VCaP (cell line): ENCODE measurements at regions not wholly inside any gene's neighbourhood (a gene's known extent, or its start where the extent isn't known, plus 50 kb on each side); places are given as distances from the start of the nearest gene placed in this dataset.

Source experiments
- H3K27ac ChIP-seq: fragments of 450-650 bp; 2 replicates; pipeline ENCODE4 v1.5.1; 2017
- TF ChIP-seq, protein P1 (sequence below): fragments of 450-650 bp; conservative IDR thresholded peaks from 2 replicates; pipeline ENCODE4 v1.5.1; 2017; ENCODE audit warnings: mild to moderate bottlenecking, moderate library complexity

DNA sequence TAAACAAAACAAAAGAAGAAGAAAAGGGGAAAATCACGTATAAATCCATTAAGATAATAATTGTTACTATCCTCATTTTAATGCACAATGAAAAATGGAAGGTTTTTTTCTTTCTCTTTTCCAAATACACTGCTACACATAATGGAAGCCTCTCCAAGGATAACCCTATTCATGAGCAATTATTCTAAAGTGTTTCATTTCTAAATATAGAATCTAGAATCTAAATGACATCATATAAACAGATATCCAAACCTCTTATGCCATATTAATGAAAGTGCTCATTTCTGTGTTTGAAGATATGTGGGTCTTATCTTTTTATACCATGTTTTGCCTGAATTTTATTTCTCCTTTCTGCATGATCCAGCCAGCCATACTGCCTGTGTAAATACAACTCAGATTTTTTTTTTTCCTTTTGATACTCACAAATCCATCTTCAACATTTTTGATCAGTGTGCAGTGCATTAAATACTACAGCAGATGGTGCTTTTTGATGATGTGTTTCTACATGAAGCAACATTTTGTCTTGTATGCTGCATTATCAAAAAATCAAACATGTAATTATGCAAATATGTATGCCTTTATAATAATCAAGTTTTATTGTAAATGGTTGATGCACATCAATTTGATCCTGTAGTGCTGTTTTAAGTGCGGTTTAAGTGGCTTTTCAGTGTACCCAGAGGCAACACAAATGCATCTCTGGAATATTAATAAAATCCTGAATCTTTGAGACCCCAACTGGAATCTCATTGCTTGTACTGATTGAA, 625.6 kb upstream of the PTBP2 start:
- TF ChIP-seq, protein P1, sequence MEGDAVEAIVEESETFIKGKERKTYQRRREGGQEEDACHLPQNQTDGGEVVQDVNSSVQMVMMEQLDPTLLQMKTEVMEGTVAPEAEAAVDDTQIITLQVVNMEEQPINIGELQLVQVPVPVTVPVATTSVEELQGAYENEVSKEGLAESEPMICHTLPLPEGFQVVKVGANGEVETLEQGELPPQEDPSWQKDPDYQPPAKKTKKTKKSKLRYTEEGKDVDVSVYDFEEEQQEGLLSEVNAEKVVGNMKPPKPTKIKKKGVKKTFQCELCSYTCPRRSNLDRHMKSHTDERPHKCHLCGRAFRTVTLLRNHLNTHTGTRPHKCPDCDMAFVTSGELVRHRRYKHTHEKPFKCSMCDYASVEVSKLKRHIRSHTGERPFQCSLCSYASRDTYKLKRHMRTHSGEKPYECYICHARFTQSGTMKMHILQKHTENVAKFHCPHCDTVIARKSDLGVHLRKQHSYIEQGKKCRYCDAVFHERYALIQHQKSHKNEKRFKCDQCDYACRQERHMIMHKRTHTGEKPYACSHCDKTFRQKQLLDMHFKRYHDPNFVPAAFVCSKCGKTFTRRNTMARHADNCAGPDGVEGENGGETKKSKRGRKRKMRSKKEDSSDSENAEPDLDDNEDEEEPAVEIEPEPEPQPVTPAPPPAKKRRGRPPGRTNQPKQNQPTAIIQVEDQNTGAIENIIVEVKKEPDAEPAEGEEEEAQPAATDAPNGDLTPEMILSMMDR: 0 out of 2 replicates have a peak, but pooled peaks have one; percentile 11
- H3K27ac ChIP-seq: no peak overlapping the region

DNA sequence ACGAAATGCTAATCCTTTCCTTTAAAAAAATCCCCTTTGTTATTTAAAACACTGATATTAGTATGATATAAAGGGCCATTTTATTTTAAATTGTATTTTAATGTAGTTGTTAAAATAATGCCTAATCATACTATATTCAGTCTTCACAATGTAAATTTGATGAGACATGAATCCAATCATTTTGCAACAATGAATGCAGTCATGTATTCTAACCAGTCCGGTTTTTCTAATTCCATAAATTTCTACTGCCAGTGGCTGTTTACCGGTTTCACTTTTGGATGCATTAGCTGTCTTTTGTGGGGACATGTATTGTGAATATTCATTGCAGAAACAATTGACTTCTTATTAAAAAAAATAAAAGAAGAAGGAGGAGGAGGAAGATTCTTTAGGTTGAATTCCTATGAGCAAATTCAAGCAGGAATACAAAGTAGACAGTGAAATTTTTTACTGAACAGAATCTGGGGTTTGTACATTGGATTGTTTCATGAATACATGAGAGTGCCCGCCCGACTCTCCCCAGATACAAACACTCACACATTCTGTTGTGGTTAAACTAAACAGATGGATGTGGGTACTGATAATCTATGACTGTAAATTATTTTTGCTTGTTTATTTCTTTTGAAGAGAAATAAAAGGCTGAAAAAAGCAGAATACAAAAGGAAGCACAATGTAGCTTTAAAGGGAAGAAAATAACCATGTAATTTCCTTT, 624.8 kb upstream of the PTBP2 start:
- H3K27ac ChIP-seq: no peak overlapping the region
- TF ChIP-seq, protein P1: no peak

DNA sequence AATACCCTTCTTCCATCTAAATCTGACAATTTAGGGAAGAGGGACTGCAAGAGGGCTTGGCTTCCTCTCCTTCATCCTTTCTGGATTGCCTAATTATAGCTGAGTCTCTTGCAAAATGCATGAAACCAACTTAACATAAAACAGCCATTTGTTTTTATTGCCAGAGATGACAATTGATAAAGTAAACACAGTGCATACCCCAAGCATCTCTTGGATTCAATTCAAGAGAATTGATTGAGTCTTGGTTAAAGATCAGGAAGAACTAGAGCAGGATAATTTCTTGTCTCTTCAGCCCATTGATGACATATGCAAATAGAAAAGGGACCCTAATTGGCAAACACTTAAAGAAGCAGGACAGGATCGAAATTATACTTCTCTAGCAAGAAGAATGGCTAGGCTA, 617.1 kb upstream of the PTBP2 start:
- no peak overlapping the region for H3K27ac ChIP-seq
- TF ChIP-seq, protein P1: no peak

DNA sequence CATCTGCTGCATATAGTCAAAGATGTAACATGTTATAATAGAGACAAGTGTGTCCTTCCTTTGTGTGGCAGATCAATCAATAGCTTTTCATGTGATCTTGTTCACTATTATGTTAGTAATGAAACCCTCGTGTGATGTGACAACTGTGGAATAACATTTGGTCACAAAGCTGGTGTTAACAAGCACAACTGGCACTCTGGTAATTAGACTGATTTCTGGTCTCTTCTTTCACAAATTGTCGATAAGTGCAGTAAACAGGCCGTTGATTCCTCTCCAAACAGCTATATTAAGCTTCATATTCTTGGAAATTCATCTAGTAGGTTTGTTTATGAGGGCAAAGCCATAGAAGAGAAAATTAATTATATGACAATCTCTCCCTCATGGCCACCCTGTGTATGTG, 616.7 kb upstream of the PTBP2 start:
- no peak overlapping the region for H3K27ac ChIP-seq
- TF ChIP-seq, protein P1: no peak

DNA sequence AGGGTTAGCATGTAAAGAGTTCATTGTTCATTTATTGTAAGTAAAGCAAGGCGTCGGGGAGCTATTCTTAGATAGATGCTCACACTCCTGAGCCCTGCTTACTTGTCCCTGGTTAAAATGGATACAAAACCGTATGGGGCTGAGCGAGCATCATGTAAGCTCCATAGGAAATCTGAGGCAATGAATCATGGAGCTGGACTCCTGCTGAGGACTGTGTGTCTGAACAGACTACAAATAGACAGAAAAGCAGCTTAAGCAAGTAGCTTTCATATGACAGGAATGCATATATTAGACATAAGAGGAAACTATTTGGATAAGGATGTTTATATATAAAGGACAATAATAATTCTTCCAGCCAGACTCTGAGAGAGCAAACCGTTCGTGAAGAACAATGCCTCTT, 604.9 kb upstream of the PTBP2 start:
- TF ChIP-seq, protein P1: no peak
- H3K27ac ChIP-seq: no peak overlapping the region

DNA sequence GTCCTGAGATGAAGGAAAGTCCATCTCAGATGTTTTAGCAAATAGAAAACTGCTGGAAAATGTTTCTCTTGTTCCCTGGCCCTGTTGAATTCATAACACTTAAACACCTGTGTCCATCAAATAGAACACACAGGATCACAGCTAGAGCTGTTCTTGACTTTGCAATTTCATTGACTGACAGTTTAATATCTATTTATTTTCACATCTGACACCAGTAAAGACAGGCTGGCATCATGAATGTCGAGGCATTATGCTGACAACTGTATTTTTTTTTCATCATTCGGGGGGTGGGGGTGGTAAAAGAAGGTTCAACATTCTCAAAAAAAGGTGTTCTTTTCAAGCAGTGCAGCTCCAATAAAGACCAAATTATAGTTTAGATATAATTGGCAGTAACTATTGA, 591.2 kb upstream of the PTBP2 start:
- TF ChIP-seq, protein P1: no peak
- H3K27ac ChIP-seq: no peak overlapping the region; the same call in 1 of the 2 replicates

DNA sequence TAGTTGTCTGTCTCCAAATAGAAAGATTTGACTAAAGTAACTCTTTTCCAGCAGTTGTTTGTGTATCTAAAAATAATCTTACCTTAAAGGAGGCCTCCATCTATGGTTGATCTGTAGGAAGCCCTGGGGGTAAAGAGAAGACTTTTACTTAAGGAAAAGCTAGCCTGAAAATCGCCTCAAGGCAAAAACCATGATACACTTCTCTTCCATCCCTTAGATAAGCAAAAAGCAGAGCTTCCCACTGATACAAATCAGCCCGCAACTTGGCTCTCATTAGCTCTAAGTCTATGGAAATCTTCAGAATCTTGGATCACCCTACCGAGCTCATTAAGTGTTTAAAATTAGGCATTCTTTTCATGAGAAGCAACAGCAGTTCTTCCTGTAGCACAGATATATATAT, 576.9 kb upstream of the PTBP2 start:
- TF ChIP-seq, protein P1: no peak
- H3K27ac ChIP-seq: no peak overlapping the region
